HG03354 (cell line): ENCODE measurements at regions not wholly inside any gene's neighbourhood (a gene's known extent, or its start where the extent isn't known, plus 50 kb on each side); places are given as distances from the start of the nearest gene placed in this dataset.

Experiments
- ATAC-seq: cut with Tn5 transposase; IDR thresholded peaks from one replicate; pipeline ENCODE4 v1.9.1; 2021; ENCODE audit warnings: mild to moderate bottlenecking; ENCODE audit not compliant: unreplicated experiment, poor library complexity, severe bottlenecking

DNA sequence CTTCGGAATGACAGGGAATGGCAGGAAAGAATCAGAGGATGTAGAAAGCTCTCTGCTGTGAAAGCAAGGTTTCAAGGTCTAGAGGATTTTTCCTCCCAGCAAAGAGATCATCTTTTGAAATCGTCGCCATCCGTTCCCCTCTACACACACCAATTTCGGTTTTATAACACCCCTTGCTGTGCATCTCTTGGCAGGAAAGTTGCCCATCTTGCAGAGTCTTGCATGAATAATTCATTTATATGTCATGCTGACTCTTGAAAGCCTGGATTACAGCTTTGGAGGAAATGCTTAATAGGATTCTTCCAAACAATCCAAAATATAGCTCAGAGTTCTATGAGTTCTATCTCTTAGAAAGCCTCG lies 262.7 kb downstream of the CHL1 start:
- no peak for ATAC-seq

GRCh38 chr3:461006-461405 lies 264.4 kb downstream of the CHL1 start:
- ATAC-seq = no peak

- no peak for ATAC-seq
These were observed 266.3 kb downstream of the CHL1 start for GRCh38 chr3:462851-463250.

DNA sequence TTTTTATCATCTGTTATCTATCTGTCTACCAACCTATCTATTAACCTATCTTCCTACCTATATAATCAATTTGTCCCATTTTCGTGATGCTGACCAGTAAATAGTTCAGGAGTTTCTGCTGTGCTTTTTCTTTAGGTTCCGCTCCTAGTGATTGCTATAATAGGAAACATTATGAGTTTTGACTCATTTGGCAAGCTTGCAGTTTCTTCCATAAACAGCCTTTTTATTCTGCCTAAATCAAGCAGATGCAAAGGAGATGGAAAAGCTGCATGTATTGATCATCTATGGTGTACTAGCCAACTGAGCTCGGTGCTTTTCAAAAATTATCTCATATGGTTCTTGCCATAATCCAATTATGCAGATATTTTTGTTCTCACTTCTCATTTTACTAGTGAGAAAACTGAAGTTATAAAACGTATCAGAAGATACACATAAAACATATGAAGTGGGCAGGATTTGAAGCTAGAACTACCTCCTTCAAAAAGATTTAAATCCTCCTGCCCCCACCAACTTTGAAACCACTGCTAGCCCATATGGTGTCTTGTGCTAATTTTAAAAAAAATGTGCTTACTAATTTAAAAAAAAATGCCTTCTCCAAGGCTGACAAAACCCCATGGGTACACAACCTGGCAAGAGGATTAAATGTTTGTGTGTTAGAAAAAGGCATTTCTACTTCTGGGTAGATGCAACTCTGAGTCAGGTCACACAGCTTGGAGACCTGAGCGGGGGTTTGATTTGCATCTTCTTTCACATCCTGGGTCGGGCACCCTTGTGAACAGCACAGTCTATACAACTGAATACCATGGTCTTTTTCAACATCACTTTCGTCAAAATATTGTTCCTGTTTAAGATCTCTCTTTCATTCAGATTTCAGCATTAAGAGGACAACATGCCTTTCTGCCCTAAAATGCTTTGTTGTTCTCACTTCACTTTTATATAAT lies 267.0 kb downstream of the CHL1 start:
- ATAC-seq = peak; percentile 97

DNA sequence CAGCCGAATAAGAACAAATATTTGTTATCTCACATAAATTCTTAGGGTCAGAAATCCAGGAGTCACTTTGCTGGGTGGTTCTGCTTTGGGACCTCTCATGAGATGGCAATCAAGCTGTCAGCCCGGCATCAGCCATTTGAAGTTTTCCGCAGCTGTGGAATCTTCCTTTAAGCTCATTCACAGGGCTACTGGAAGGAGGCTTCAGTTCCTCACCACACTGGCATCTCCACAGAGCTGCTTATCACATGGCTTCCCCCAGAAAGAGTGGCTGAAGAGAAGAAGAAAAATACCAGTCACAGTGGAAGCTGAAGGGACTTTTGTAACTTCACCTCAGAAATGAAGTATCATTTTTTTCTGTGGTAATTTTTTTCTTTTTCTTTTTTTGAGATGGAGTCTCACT lies 267.7 kb downstream of the CHL1 start:
- peak; percentile 23 for ATAC-seq

DNA sequence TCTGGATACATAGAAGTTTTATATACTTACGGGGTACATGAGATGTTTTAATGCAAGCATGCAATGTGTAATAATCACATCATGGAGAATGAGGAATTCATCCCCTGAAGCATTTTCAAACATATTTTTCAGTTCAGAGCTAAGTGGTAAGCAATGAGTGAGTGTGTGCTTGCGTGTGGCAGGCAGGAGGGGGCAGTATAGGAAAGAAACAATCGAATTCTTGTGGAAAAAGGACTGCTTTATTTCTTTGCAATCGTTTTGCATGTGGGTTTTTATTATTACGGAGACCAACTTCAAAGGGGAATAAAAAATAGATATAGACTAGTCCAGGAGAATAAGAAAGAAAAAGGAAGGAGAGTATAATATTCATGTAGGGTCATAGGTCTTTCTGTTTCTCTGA lies 271.6 kb downstream of the CHL1 start:
- peak; percentile 54 for ATAC-seq

DNA sequence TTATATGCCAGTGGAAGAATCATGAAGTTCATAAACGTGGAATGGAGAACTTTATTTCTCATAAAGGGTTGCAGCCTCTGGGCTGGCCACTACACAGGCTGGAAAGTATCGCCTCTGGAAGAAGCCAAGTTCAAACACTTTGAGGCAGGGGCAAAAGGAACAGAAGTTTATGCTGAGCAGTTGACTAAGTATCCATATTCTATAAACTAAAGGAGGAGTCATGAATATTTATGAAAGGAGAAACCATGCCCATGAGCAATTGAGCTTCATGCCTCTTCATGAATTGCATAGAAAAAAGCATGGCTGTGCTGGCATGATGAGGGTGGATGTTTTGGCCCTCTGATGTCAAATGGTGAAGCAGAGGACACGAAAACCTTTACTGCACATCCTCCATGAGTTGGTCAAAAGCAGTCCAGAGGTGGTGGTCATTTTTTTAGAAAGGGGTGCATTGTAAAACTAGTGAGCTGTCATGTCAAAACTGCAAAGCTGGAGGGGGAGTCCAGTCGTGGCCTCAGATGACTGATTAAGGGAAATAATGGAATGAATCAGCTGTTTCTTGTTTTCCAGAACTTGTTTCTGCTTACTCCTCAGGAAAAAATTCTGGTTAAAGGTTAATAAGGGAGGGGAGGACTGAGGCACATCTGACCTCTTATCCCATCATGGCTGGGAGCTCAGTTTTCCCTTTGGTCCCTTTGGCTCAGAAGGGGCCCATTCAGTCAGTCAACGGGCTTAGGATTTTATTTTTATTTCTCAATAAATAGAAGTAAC lies 276.7 kb downstream of the CHL1 start:
- no peak for ATAC-seq

GRCh38 chr3:474828-475227 lies 278.3 kb downstream of the CHL1 start:
- no peak for ATAC-seq

- peak; percentile 62 for ATAC-seq
These were observed 283.5 kb downstream of the CHL1 start for GRCh38 chr3:480070-480469.

- no peak for ATAC-seq
These were observed 284.5 kb downstream of the CHL1 start for GRCh38 chr3:481111-481510.

GRCh38 chr3:481680-482079 lies 285.1 kb downstream of the CHL1 start:
- peak; percentile 57 for ATAC-seq

DNA sequence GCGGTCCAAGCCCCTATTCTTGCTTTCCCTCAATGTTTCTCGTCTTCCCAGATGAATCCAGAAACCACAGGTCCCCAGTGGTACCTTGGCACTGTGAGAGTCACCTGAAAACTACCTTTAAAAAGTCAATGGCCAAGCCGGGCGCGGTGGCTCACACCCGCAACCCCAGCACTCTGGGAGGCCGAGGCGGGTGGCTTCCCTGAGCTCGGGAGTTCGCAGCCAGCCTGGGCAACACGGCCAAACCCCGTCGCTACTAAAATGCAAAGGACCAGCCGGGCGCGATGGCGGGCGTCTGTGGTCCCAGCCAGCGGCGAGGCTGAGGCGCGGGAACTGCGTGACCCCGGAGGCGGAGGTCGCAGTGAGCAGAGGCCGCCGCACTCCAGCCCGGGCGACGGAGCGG lies 285.9 kb downstream of the CHL1 start:
- ATAC-seq = no peak

DNA sequence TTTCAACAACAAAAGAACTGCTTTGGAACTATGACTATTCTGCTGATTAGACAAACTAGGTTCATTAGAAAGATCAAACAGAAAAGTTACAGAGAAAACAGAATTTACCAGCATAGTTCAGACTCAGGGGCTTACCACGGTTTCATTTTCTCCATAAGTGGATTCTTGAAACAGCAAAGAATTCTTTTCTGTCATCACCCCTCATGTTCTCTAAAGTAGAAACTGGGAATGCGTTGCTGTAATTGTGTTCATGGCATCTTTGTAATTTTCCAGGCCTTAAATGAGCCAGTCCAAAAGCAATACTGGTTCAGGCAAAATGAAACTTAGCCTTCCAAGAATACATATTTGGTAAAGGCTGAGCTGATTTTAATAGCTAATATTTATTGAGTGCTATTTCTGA lies 287.8 kb downstream of the CHL1 start:
- ATAC-seq = no peak

GRCh38 chr3:487614-488013 lies 291.1 kb downstream of the CHL1 start:
- ATAC-seq = no peak

GRCh38 chr3:492586-493316 lies 296.2 kb downstream of the CHL1 start:
- ATAC-seq = peak; percentile 61

- ATAC-seq = no peak
These were observed 297.6 kb downstream of the CHL1 start for GRCh38 chr3:494190-494589.

DNA sequence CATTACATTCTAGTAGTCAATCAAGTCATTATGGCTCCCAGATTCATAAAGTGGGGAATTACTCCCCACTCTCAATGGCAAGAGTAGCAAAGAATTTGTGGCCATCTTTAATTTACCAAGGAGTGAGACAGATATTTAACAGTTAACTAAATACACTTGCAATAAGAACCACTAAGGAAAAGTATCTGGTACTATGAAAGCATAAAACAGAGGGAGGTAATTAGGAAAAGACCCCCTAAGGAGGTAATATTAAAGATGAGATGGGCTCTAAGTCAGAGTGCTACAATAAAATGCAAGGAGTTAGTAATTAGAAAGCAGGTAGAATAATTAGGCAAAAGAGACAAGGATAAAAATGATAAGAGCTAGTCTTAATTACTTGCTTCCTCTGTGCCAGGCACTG lies 301.9 kb downstream of the CHL1 start:
- no peak for ATAC-seq

DNA sequence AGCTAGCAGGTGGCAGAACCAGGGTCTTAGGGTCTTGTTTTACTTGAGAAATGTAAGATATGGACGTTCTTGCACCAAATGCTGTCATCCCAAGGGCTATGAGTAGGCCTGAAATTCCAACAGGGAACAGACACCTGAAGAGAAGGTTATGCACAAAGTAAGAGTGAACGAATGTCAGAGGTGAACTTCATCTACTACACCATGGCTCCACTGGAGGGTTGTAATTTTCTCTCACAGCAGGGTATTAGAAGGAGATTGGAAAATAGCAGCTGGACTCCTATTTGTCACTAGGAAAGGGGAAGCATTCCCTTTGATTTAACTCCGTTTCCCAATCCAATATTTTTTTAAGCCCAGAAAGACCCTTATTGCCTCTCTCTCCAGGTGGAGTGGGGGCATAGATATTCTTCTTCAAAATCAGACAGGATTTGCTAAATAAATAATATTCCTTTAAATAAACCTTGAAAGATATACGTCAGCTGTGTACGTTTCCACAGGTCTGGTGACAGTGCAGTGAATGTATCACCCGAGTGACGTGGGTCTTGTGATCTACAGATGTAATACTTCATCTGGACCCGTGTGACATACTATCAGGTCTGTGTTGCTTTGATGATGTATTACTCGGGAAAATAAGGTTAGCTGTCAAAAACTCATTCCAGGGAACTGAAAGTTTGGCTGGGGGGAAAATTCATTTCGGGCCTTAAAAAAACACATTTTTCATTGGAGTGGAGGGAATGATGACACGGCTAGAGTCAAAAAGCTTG lies 302.6 kb downstream of the CHL1 start:
- no peak for ATAC-seq

DNA sequence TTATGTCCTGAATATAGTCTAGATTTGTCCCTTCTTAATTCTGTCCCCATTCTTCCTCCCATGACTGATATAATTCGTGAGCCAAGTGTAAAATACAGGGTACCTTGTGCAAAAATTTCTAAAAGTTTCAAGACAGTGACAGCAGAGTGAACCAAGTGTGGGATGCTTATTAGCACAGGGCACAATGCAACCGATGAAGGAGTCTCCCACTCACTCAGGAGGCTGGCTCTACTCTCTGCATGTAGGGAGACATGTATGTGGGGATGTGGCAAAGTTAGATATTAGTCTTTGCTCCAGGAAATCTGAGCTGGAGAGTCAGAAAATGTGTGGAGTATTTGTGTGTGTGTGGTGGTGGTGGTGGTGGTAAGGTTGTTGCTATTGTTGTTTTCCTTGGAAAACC lies 305.9 kb downstream of the CHL1 start:
- no peak for ATAC-seq

GRCh38 chr3:513301-513700 lies 316.7 kb downstream of the CHL1 start:
- ATAC-seq = no peak
